Psoas muscle (tissue), 7 donors: ENCODE measurements at regions not wholly inside any gene's neighbourhood (a gene's known extent, or its start where the extent isn't known, plus 50 kb on each side); places are given as distances from the start of the nearest gene placed in this dataset.

Experiments
- ATAC-seq, 4 donors: fragments of 200-7000 bp; cut with Tn5 transposase; one replicate each; pipeline ENCODE4 v1.9.1; 2020; ENCODE audit warnings: moderate library complexity in 3 of 4, mild to moderate bottlenecking in 2 of 4
- DNase-seq, 2 donors: peaks; one replicate each; pipeline ENCODE4 v3.0.0-alpha.2; 2020
- H3K27ac ChIP-seq: fragments of 200-600 bp; one replicate; pipeline ENCODE4 v1.8.0; 2022
- H3K27me3 ChIP-seq, 3 donors: fragments of 200-600 bp in 1 of 3; one replicate each; pipeline versions ENCODE4 v1.6.1 to v1.8.0; 2013 to 2022; ENCODE audit warnings: low read length in 2 of 3, mild to moderate bottlenecking in 2 of 3, moderate library complexity in 1 of 3; ENCODE audit not compliant: insufficient read depth in 3 of 3
- H3K36me3 ChIP-seq, 2 donors: fragments of 200-600 bp in 1 of 2; one replicate each; pipeline versions ENCODE4 v1.6.1 to v1.8.0; 2013 to 2022; ENCODE audit warnings: low read depth in 1 of 2, mild to moderate bottlenecking in 1 of 2, moderate library complexity in 1 of 2; ENCODE audit not compliant: insufficient read depth in 1 of 2
- H3K4me1 ChIP-seq: fragments of 200-600 bp; one replicate; pipeline ENCODE4 v1.8.0; 2022
- H3K4me3 ChIP-seq: fragments of 200-600 bp; one replicate; pipeline ENCODE4 v1.8.0; 2022; ENCODE audit warnings: mild to moderate bottlenecking
- H3K9me3 ChIP-seq: fragments of 200-600 bp; one replicate; pipeline ENCODE4 v1.8.0; 2022
- WGBS, 3 donors: extraction: QIAGEN DNeasy Blood & Tissue Kit; methylation state at CpG; one replicate each; pipeline versions ENCODE4 v1.1.6 to v1.1.7; 2013; 5-methylcytosine and 5-hydroxymethylcytosine counted together
- intact Hi-C, 2 donors: fragments of 100-400 bp; cut with DNase I; formaldehyde crosslinking; loops; one replicate each; pipeline versions ENCODE4 v1.11.0 to v1.14.2; 2022
- TF ChIP-seq, protein P1 (sequence below): fragments of 200-600 bp; IDR thresholded peaks from one replicate; pipeline ENCODE4 v1.8.0; 2022; ENCODE audit warnings: antibody characterized with exemption
- donor health status: healthy with polysubstance abuse.
- donor health status: DM: no; HTN: no; CAD: no; lungs with moderate emphysema.
- donor health status: Bipolar disorder and iron deficiency.
- donor health status: healthy.
- donor health status: DM: yes; HTN: yes; CAD: no.
- donor health status: DM: no; HTN: no; CAD: no.
- donor health status: DM: yes; HTN: yes; CAD: no.

DNA sequence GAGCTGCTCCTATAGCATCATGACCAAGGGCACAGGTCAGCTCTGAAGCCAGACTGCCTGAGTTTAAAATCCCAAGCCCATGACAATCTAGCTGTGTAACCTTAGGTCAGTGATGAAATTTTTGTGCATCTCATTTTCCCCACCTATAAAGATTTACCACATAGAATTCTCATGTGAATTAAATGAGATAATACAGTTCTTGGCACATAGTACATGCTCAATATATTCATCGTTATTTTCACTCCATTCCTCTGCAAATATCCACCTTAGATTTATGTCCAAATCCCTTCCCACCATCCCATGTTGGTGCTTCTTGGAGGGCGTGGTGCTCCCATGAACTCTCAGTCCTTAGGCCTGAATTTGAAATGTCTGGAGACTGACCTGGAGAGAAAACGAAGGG is 300.1 kb downstream of the TLE3 start:
- H3K27ac ChIP-seq: no peak overlapping the region
- H3K4me3 ChIP-seq: no peak overlapping the region
- WGBS, 3 donors: 93 to 96% (median 95%) methylated on average over 3 of the region's 3 CpGs
- TF ChIP-seq, protein P1, sequence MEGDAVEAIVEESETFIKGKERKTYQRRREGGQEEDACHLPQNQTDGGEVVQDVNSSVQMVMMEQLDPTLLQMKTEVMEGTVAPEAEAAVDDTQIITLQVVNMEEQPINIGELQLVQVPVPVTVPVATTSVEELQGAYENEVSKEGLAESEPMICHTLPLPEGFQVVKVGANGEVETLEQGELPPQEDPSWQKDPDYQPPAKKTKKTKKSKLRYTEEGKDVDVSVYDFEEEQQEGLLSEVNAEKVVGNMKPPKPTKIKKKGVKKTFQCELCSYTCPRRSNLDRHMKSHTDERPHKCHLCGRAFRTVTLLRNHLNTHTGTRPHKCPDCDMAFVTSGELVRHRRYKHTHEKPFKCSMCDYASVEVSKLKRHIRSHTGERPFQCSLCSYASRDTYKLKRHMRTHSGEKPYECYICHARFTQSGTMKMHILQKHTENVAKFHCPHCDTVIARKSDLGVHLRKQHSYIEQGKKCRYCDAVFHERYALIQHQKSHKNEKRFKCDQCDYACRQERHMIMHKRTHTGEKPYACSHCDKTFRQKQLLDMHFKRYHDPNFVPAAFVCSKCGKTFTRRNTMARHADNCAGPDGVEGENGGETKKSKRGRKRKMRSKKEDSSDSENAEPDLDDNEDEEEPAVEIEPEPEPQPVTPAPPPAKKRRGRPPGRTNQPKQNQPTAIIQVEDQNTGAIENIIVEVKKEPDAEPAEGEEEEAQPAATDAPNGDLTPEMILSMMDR: no peak
- no peaks in the 10 kb centered on the region for H3K9me3 ChIP-seq
- no peaks in the 10 kb centered on the region for H3K27me3 ChIP-seq
- no peaks in the 10 kb centered on the region for H3K36me3 ChIP-seq
- intact Hi-C loops: loop anchor here in 1 of 2 donors (10.0 kb wide), 1 partner anchor 297 kb away; the partner anchor contains the start of gene TLE3
- ATAC-seq: no peak
- no peak for DNase-seq
- peaks cover 26% of the 10 kb centered on the region for H3K4me1 ChIP-seq

- no peaks in the 10 kb centered on the region for H3K9me3 ChIP-seq
- no peak overlapping the region for H3K27ac ChIP-seq
- ATAC-seq (no peak), DNase-seq (no peak)
- H3K4me1 ChIP-seq: peaks cover 19% of the 10 kb centered on the region
- TF ChIP-seq, protein P1: no peak
- no peaks in the 10 kb centered on the region for H3K27me3 ChIP-seq
- intact Hi-C loops: loop anchor here in 1 of 2 donors (10.0 kb wide), 1 partner anchor 296 kb away; the partner anchor contains the start of gene TLE3
- WGBS, 3 donors: 70 to 74% (median 71%) methylated on average over 7 of the region's 7 CpGs
- H3K36me3 ChIP-seq: no peaks in the 10 kb centered on the region
- no peak overlapping the region for H3K4me3 ChIP-seq
Measured at GRCh38 chr15:69798481-69799250, 299.1 kb downstream of the TLE3 start.

DNA sequence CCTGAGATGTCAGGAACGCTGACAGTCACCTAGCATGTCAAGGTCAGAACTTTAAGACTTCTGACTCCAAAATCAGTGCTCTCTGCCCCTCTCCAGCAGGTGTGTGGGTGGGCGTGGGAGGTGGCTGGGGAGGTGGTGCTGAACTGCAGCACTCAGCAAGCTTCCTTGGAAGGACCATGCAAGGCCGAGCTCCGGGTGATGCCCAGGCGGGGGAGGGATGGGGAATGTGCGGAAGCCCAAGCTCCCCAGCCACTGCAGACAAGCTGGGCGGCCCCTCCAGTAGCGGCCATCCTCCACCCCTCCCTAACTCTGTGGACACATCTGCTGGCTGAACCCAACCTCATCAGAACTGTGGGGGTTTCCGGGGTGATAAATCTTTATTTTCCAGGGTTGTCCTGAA is 296.6 kb downstream of the TLE3 start:
- Histone ChIP-seq H3K27ac (no peak overlapping the region), H3K36me3 (no peaks in the 10 kb centered on the region), H3K9me3 (no peaks in the 10 kb centered on the region), H3K4me1 (no peaks in the 10 kb centered on the region), H3K27me3 (peaks cover 0 to 4% (median 0%) of the 10 kb centered on the region in 3 donors), H3K4me3 (no peak overlapping the region)
- DNase-seq (no peak), ATAC-seq (no peak)
- TF ChIP-seq, protein P1: no peak
- intact Hi-C loops: no loop called here
- 63 to 71% (median 69%) methylated on average over 9 of the region's 9 CpGs for WGBS, 3 donors

DNA sequence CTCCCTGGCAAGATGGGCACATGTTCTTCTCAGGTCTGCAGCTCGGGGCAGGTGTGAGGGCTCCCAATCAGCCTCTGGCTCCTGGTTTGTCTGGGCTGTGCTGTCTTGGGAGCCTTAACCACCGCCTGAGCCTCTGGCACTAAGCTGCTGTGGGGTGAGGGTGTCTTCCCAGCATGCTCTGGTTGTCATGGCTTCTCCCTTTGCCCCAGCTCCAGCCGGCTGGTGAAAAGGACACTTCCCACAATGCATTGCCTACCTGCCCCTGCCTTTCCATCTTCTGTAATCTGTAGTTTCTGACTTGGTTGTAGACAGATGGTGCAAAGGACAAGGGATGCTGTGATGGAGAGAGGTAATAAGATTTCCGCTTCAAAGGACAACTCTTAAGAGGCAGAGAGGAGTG is 295.3 kb downstream of the TLE3 start:
- Histone ChIP-seq H3K27ac (no peak overlapping the region), H3K9me3 (no peaks in the 10 kb centered on the region), H3K36me3 (no peaks in the 10 kb centered on the region), H3K4me3 (no peak overlapping the region), H3K4me1 (no peaks in the 10 kb centered on the region), H3K27me3 (peaks cover 0 to 5% (median 0%) of the 10 kb centered on the region in 3 donors)
- no peak for ATAC-seq
- TF ChIP-seq, protein P1: no peak
- no peak for DNase-seq
- WGBS, 3 donors: 91 to 93% (median 91%) methylated on average over 4 of the region's 4 CpGs
- intact Hi-C loops: no loop called here
